ENCODE measurements at regions not wholly inside any gene's neighbourhood (a gene's known extent, or its start where the extent isn't known, plus 50 kb on each side); places are given as distances from the start of the nearest gene placed in this dataset.

- DNase-seq (ENCODE audit: low spot score): no peak
Observed at GRCh38 chr15:39153058-39153714, 427.7 kb upstream of the THBS1 start.

GRCh38 chr15:39153716-39154115 is 427.2 kb upstream of the THBS1 start:
- DNase-seq (ENCODE audit: low spot score): no peak

GRCh38 chr15:39154227-39154638 is 426.6 kb upstream of the THBS1 start:
- no peak for DNase-seq (ENCODE audit: low spot score)

- no peak for DNase-seq (ENCODE audit: low spot score)
Observed at GRCh38 chr15:39154776-39155175, 426.1 kb upstream of the THBS1 start.

- no peak for DNase-seq (ENCODE audit: low spot score)
Observed at GRCh38 chr15:39156166-39156565, 424.7 kb upstream of the THBS1 start.

GRCh38 chr15:39156646-39157250 is 424.1 kb upstream of the THBS1 start:
- DNase-seq (ENCODE audit: low spot score): no peak

GRCh38 chr15:39157882-39158281 is 423.0 kb upstream of the THBS1 start:
- no peak for DNase-seq (ENCODE audit: low spot score)

GRCh38 chr15:39159833-39160232 is 421.0 kb upstream of the THBS1 start:
- DNase-seq (ENCODE audit: low spot score): no peak

GRCh38 chr15:39161096-39161495 is 419.8 kb upstream of the THBS1 start:
- no peak for DNase-seq (ENCODE audit: low spot score)

- no peak for DNase-seq (ENCODE audit: low spot score)
Observed at GRCh38 chr15:39165020-39165706, 415.7 kb upstream of the THBS1 start.

- DNase-seq (ENCODE audit: low spot score): no peak
Observed at GRCh38 chr15:39167164-39168058, 413.5 kb upstream of the THBS1 start.

GRCh38 chr15:39171944-39172368 is 408.9 kb upstream of the THBS1 start:
- DNase-seq (ENCODE audit: low spot score): peak; percentile 92

- DNase-seq (ENCODE audit: low spot score): peak; percentile 79
Observed at GRCh38 chr15:39172380-39173281, 408.2 kb upstream of the THBS1 start.

- DNase-seq (ENCODE audit: low spot score): no peak
Observed at GRCh38 chr15:39173426-39173825, 407.5 kb upstream of the THBS1 start.

GRCh38 chr15:39174332-39174731 is 406.5 kb upstream of the THBS1 start:
- DNase-seq (ENCODE audit: low spot score): no peak

- no peak for DNase-seq (ENCODE audit: low spot score)
Observed at GRCh38 chr15:39176030-39176429, 404.8 kb upstream of the THBS1 start.

- DNase-seq (ENCODE audit: low spot score): no peak
Observed at GRCh38 chr15:39177561-39177960, 403.3 kb upstream of the THBS1 start.

- DNase-seq (ENCODE audit: low spot score): no peak
Observed at GRCh38 chr15:39180030-39180429, 400.8 kb upstream of the THBS1 start.

- no peak for DNase-seq (ENCODE audit: low spot score)
Observed at GRCh38 chr15:39180483-39180933, 400.4 kb upstream of the THBS1 start.

- DNase-seq (ENCODE audit: low spot score): no peak
Observed at GRCh38 chr15:39181056-39181747, 399.7 kb upstream of the THBS1 start.

- DNase-seq (ENCODE audit: low spot score): no peak
Observed at GRCh38 chr15:39181940-39182339, 398.9 kb upstream of the THBS1 start.

Data from SW480 (cell line).